Omental fat pad (tissue), 3 donors: ENCODE measurements at regions not wholly inside any gene's neighbourhood (a gene's known extent, or its start where the extent isn't known, plus 50 kb on each side); places are given as distances from the start of the nearest gene placed in this dataset.

ENCODE experiments used
- ATAC-seq: fragments of 150-250 bp; one replicate; pipeline ENCODE4 v1.9.1; 2016; ENCODE audit warnings: mild to moderate bottlenecking, moderate library complexity; ENCODE audit not compliant: low FRiP score
- DNase-seq: peaks from one replicate; pipeline ENCODE4 v3.0.0-alpha.2; 2019; ENCODE audit warnings: low spot score
- TF ChIP-seq, protein P1 (sequence below), 3 donors: fragments of 450-650 bp; IDR thresholded peaks; one replicate each; pipeline ENCODE4 v1.5.1; 2016 to 2017; ENCODE audit warnings: antibody characterized with exemption in 3 of 3, mild to moderate bottlenecking in 3 of 3, moderate library complexity in 2 of 3

- ATAC-seq = no peak
- TF ChIP-seq, protein P1, sequence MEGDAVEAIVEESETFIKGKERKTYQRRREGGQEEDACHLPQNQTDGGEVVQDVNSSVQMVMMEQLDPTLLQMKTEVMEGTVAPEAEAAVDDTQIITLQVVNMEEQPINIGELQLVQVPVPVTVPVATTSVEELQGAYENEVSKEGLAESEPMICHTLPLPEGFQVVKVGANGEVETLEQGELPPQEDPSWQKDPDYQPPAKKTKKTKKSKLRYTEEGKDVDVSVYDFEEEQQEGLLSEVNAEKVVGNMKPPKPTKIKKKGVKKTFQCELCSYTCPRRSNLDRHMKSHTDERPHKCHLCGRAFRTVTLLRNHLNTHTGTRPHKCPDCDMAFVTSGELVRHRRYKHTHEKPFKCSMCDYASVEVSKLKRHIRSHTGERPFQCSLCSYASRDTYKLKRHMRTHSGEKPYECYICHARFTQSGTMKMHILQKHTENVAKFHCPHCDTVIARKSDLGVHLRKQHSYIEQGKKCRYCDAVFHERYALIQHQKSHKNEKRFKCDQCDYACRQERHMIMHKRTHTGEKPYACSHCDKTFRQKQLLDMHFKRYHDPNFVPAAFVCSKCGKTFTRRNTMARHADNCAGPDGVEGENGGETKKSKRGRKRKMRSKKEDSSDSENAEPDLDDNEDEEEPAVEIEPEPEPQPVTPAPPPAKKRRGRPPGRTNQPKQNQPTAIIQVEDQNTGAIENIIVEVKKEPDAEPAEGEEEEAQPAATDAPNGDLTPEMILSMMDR (IDR thresholded peaks at IDR 0.05) = no peak
Measured at GRCh38 chr6:156534594-156534993, 242.6 kb upstream of the ARID1B start.

DNA sequence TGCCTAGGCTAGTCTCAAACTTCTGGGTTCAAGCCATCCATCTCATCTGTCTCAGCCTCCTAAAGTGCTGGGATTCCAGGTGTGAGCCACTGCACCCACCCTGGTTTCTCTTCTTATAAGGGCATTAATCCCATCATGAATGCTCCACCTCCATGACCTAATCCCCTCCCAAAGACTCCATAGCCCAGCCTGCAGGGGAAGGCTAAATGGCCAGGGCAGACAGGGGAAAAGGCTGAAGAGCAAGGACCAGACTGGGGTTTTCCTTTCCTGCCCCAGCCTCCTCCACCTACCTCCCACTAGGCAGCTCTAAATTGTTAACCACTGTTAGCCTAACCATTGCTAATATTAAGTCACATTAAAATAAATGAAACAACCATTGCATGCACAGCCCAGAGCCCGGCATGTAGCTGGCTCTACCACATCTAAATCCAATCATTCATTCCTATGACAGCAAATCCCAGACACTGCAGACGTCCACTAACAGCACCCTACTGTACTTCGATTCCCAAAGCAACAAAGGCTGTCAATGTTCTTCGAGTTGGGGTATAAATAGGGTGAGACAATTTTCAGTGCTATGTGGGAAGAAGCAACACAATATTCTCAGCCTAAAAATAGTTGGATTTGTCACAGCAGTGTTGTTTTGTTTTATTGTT is 243.2 kb upstream of the ARID1B start:
- TF ChIP-seq, protein P1 (IDR thresholded peaks at IDR 0.05) = no peak
- no peak for ATAC-seq
- no peak for DNase-seq

More at GRCh38 chr6:156534594-156534993, 242.6 kb upstream of the ARID1B start:
- no peak for DNase-seq

DNA sequence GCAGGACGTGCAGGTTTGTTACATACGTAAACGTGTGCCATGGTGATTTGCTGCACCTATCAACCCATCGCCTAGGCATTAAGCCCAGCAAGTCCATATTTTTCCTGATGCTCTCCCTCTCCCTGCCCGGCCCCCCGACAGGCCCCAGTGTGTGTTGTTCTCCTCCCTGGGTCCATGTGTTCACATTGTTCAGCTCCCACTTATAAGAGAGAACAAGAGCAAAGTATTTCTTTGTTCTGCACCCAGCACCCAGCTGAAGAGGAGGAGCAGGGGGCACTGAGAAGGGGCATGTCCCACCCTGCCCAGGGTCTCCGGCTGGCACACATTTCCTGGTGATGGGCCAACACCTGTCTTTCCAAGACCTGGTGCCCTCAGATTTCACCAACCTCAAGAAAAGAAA is 251.1 kb upstream of the ARID1B start:
- ATAC-seq = no peak
- no peak for DNase-seq
- TF ChIP-seq, protein P1 (IDR thresholded peaks at IDR 0.05) = no peak

- DNase-seq (no peak), ATAC-seq (no peak)
- TF ChIP-seq, protein P1 (IDR thresholded peaks at IDR 0.05) = no peak
Measured at GRCh38 chr6:156525541-156525940, 251.6 kb upstream of the ARID1B start.

DNA sequence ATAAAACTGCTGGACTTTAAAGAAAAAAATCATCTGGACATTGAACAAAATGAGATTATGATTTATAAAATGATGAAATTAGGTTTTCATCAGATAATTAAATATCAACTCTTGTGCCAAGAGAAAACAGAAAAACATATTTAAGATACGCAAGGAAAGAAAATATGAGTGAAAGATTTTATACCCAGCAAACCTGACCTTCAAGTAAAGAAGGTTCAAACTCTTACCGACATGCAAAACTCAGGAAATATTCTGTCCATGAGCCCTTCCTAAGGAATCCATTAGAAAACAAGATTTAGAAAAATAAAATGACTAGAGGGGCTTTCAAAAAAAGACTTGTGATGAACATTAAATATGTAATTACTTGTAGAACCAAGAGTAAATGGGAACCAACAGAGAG is 257.2 kb upstream of the ARID1B start:
- TF ChIP-seq, protein P1 (IDR thresholded peaks at IDR 0.05) = no peak
- ATAC-seq (no peak), DNase-seq (no peak)

- DNase-seq = no peak
- ATAC-seq = no peak
- TF ChIP-seq, protein P1 (IDR thresholded peaks at IDR 0.05) = no peak
Measured at GRCh38 chr6:156517088-156517487, 260.1 kb upstream of the ARID1B start.

DNA sequence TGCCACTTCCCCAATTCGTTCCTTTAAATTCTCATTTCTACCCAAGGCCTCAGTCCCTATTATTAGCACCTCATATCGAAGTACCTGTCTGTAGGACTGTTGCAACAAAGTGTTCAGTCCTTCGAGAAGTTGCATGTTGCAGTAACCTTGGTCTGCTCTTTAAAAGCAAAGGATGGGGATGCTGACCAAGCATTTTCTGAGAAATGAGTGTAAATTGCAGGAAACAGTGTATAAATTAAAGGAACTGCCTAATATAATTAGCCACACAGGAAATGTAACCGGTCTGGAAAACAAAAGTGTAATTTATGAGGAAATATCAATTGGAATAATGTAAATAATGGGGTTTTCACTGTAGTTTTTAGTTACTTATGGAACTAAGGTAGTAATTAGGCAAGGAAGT is 261.9 kb upstream of the ARID1B start:
- TF ChIP-seq, protein P1 (IDR thresholded peaks at IDR 0.05) = no peak
- ATAC-seq (no peak), DNase-seq (no peak)
